Coronary artery (tissue), 2 donors: ENCODE measurements at regions not wholly inside any gene's neighbourhood (a gene's known extent, or its start where the extent isn't known, plus 50 kb on each side); places are given as distances from the start of the nearest gene placed in this dataset.
A peak's percentile ranks its signal among the peaks of the same experiment; 100 is the strongest.

ENCODE experiments used
- DNase-seq: peaks from one replicate; pipeline ENCODE4 v3.0.0-alpha.2; 2017; ENCODE audit warnings: low spot score
- H3K27ac ChIP-seq, 2 donors: fragments of 200-600 bp; sonication (generic); one replicate each; pipeline ENCODE4 v1.5.1; 2016 to 2019
- H3K4me3 ChIP-seq: fragments of 200-600 bp; sonication (generic); 2 replicates; pipeline ENCODE4 v1.5.1; 2016; ENCODE audit warnings: mild to moderate bottlenecking, moderate library complexity
- CTCF ChIP-seq: fragments of 200-600 bp; sonication (generic); IDR thresholded peaks from one replicate; pipeline ENCODE4 v1.5.1; 2019; ENCODE audit warnings: antibody characterized with exemption

GRCh38 chr6:148653138-148653776 lies 93.6 kb upstream of the UST start:
- no peak overlapping the region for H3K4me3 ChIP-seq
- no peak overlapping the region for H3K27ac ChIP-seq
- DNase-seq = no peak
- no peak for TF ChIP-seq CTCF

GRCh38 chr6:148657048-148657447 lies 89.8 kb upstream of the UST start:
- no peak for TF ChIP-seq CTCF
- no peak for DNase-seq
- no peak overlapping the region for H3K4me3 ChIP-seq
- peak overlapping the region; percentile 51 to 71 for H3K27ac ChIP-seq

- no peak for TF ChIP-seq CTCF
- H3K27ac ChIP-seq = no peak overlapping the region
- no peak for DNase-seq
- H3K4me3 ChIP-seq = no peak overlapping the region
Measured at GRCh38 chr6:148658681-148659430, 88.0 kb upstream of the UST start.

- Histone ChIP-seq H3K4me3 (no peak overlapping the region), H3K27ac (no peak overlapping the region)
- no peak for TF ChIP-seq CTCF
- no peak for DNase-seq
Measured at GRCh38 chr6:148667395-148667794, 79.4 kb upstream of the UST start.

- Histone ChIP-seq H3K4me3 (no peak overlapping the region), H3K27ac (no peak overlapping the region)
- no peak for TF ChIP-seq CTCF
- DNase-seq = no peak
Measured at GRCh38 chr6:148671085-148671484, 75.7 kb upstream of the UST start.

- Histone ChIP-seq H3K27ac (no peak overlapping the region), H3K4me3 (no peak overlapping the region)
- no peak for TF ChIP-seq CTCF
- DNase-seq = no peak
Measured at GRCh38 chr6:148671952-148672351, 74.9 kb upstream of the UST start.

GRCh38 chr6:148674306-148674705 lies 72.5 kb upstream of the UST start:
- Histone ChIP-seq H3K27ac (no peak overlapping the region), H3K4me3 (no peak overlapping the region)
- no peak for TF ChIP-seq CTCF
- DNase-seq = no peak
